ENCODE measurements at regions not wholly inside any gene's neighbourhood (a gene's known extent, or its start where the extent isn't known, plus 50 kb on each side); places are given as distances from the start of the nearest gene placed in this dataset.

GRCh38 chr6:105493736-105494135 lies 90.9 kb upstream of the PREP start:
- DNase-seq (ENCODE audit: low spot score): no peak

GRCh38 chr6:105492706-105493673 lies 90.1 kb upstream of the PREP start:
- DNase-seq (ENCODE audit: low spot score): no peak

GRCh38 chr6:105489216-105489530 lies 86.3 kb upstream of the PREP start:
- DNase-seq (ENCODE audit: low spot score): no peak

GRCh38 chr6:105488516-105489215 lies 85.8 kb upstream of the PREP start:
- no peak for DNase-seq (ENCODE audit: low spot score)

- no peak for DNase-seq (ENCODE audit: low spot score)
Observed at GRCh38 chr6:105487040-105487790, 84.3 kb upstream of the PREP start.

GRCh38 chr6:105485456-105485855 lies 82.6 kb upstream of the PREP start:
- DNase-seq (ENCODE audit: low spot score): no peak

- DNase-seq (ENCODE audit: low spot score): peak; percentile 22
Observed at GRCh38 chr6:105484238-105485161, 81.6 kb upstream of the PREP start.

GRCh38 chr6:105483492-105483891 lies 80.6 kb upstream of the PREP start:
- no peak for DNase-seq (ENCODE audit: low spot score)

GRCh38 chr6:105482921-105483320 lies 80.0 kb upstream of the PREP start:
- no peak for DNase-seq (ENCODE audit: low spot score)

GRCh38 chr6:105482227-105482844 lies 79.5 kb upstream of the PREP start:
- no peak for DNase-seq (ENCODE audit: low spot score)

- no peak for DNase-seq (ENCODE audit: low spot score)
Observed at GRCh38 chr6:105476978-105477377, 74.1 kb upstream of the PREP start.

- DNase-seq (ENCODE audit: low spot score): peak; percentile 30
Observed at GRCh38 chr6:105474234-105474633, 71.4 kb upstream of the PREP start.

GRCh38 chr6:105469946-105470345 lies 67.1 kb upstream of the PREP start:
- no peak for DNase-seq (ENCODE audit: low spot score)

- no peak for DNase-seq (ENCODE audit: low spot score)
Observed at GRCh38 chr6:105468850-105469249, 66.0 kb upstream of the PREP start.

GRCh38 chr6:105460860-105461259 lies 58.0 kb upstream of the PREP start:
- DNase-seq (ENCODE audit: low spot score): no peak

- no peak for DNase-seq (ENCODE audit: low spot score)
Observed at GRCh38 chr6:105459864-105460263, 57.0 kb upstream of the PREP start.

GRCh38 chr6:105459049-105459448 lies 56.2 kb upstream of the PREP start:
- DNase-seq (ENCODE audit: low spot score): no peak

GRCh38 chr6:105458551-105458950 lies 55.7 kb upstream of the PREP start:
- DNase-seq (ENCODE audit: low spot score): no peak

- no peak for DNase-seq (ENCODE audit: low spot score)
Observed at GRCh38 chr6:105458084-105458483, 55.2 kb upstream of the PREP start.

- peak; percentile 50 for DNase-seq (ENCODE audit: low spot score)
Observed at GRCh38 chr6:105453968-105454367, 51.1 kb upstream of the PREP start.
